ELR (cell line): ENCODE measurements at regions not wholly inside any gene's neighbourhood (a gene's known extent, or its start where the extent isn't known, plus 50 kb on each side); places are given as distances from the start of the nearest gene placed in this dataset.

ENCODE experiments used
- DNase-seq: peaks from one replicate; pipeline ENCODE4 v3.0.0-alpha.2; 2015; ENCODE audit warnings: low read depth

GRCh38 chr4:108567831-108568230 lies 52.5 kb upstream of the RPL34 start:
- DNase-seq: no peak

DNA sequence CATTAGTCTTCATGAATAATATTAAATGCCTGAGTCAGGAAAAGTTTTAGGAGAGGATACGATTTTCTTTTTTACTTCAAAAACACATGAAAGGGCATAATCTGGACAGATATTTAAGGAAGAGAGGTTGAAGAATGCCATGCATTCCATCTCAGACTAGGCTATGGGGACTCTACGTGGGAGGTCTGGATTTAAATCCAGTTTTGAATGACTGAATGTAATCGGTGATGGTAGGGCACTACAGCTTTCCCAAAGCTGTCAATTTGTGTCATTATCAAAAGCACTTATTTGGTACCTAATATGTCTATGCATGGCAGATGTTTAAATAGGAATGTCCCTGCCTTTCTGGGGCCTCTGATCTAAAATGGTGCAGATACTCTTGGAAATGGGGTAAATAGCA lies 59.3 kb upstream of the RPL34 start:
- DNase-seq: no peak

- DNase-seq: no peak
These were observed 59.8 kb upstream of the RPL34 start for GRCh38 chr4:108560616-108561015.

GRCh38 chr4:108559911-108560310 lies 60.5 kb upstream of the RPL34 start:
- no peak for DNase-seq

DNA sequence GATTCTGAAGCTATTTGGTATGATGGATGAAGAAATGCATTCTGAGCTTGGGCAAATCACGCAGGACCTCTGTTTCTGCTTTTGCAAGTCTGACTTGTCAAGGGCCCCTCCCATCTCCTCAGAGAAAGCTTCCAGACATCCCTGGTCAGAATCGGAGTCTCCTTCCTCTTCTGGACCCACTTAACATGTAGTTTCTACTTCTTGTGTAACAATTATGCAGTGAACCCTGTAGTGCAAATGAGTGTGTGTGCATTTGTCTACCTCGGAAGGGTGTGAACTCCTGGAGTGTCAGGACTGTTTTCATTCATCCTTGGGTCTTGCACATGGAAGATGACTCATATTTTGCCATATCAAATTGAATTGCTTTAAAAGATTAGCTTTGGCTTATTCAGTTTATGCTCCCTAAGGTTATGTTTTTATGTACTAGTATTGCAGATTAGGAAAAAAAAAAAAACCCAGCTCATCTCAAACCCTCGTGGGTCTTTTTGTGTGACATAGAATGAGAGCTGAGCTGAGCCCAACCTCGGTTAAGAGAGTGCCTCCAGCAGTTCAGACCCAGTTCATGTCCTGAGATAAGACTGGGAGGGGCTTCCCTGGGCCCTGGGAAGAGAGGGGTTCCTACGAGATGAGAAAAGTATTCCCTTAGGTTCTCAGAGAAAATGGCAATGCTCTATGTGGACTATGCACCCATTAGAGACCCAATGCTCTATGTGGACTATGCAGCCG lies 61.1 kb upstream of the RPL34 start:
- no peak for DNase-seq

- DNase-seq: no peak
These were observed 63.7 kb upstream of the RPL34 start for GRCh38 chr4:108556588-108557200.

DNA sequence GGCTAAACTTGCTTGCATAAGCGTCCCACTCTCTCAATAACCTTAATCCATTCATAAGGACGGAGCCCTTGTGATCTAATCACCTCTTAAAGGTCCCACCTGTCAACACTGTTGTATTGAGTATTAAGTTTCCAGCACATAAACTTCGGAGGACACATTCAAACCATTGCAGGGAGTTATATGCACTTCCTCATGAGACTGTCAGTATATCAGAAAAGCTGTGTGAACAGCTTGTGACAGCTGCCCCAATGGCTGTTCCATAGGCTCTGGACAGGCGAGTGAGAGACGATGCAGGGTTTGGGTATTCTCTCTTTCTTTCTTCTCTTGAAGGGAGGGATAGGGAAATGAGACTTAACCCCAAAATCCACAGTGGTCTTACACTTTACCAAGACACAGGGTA lies 64.2 kb upstream of the RPL34 start:
- DNase-seq: no peak

DNA sequence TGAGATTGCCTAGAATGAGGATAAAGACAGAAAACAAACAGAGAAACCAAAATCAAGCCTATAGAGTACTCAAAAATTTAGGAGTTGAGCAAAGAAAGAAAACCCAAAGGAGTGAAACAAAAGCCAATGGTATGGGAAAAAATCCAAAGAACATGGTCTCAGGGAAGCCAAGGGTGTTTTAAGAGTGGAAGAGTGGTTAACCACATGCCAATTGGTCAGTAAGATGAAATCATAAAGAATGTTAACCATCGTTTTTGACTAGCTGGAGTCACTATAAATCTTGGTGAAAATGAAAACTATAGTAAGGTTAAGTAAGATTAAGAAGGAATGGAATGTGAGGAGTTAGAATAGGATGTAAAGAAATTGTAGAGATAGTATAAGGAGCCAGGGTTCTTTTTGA lies 64.7 kb upstream of the RPL34 start:
- no peak for DNase-seq

DNA sequence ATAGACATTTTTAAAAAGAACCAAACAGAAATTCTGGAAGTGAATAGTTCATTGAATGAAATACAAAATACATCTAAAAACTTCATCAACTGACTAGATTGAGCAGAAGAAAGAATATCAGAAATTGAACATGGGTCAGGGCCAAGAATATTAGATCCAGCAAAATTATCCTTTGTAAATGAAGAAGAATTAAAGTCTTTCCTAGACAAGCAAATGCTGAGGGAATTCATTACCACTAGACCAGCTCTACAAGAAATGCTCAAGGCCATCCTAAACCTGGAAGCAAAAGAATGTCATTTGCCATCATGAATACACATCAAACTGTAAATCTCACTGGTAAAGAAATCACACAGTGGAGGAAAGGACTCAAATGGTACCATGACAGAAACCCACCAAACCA lies 72.7 kb upstream of the RPL34 start:
- DNase-seq: no peak

DNA sequence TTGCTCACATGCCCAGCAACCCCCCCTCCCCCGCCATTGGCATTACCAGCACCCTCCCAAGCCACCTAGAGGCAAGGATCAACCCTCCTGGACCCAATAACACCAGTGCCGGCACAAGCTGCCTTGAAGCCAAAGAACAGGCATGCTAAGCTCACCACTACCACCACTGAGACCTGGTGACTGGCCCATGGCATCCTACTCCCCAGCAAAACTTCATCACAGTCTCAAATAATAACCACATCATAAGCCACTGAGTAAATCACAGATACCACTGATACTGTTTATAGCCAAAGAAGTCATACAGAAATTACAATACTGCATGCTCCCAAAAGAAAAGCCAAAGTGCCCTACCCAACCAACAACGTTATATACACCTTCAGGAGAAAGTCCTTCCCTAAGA lies 73.6 kb upstream of the RPL34 start:
- no peak for DNase-seq

GRCh38 chr4:108544481-108544880 lies 75.9 kb upstream of the RPL34 start:
- DNase-seq: peak; percentile 73

GRCh38 chr4:108543359-108543968 lies 76.9 kb upstream of the RPL34 start:
- no peak for DNase-seq

- peak; percentile 19 for DNase-seq
These were observed 79.8 kb upstream of the RPL34 start for GRCh38 chr4:108540536-108540935.

DNA sequence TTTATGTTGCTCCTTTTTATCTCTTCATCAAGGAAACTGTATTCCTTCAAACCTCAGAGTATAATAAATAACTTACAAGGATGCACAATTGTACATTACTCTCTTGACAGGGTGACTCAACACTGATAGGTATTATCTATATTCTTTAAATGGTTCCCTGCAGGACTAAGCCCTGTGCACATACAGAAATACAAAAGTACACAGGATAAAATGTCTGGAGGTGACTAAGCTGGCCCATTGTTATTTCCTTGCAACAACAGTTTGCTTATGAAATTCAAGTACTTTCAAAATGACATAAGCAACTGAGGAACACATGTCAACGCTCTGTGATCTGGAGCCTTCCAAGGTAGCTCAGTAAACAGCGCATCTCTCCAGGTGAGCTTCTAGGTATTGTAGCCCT lies 83.8 kb upstream of the RPL34 start:
- DNase-seq: no peak

- no peak for DNase-seq
These were observed 84.6 kb upstream of the RPL34 start for GRCh38 chr4:108535757-108536156.

DNA sequence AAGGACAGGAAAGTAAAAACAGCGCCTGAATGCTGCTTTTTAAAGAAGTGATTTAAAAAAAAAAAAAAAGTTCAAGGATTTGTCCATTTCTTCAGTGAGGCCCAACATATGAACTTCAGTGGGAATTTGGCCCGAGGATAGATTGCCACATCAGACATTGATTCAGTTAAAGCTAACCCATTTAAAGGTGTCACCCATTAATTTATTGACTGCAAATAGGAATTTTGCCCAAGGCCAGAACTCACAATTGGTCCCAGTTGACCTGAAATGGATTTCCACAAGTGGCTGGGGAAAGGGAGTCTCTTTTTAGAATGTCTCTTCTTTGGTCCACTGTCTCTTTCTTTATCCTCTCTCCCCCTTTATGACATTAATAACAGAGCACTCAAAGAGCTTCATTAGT lies 86.5 kb upstream of the RPL34 start:
- DNase-seq: no peak

GRCh38 chr4:108533245-108533844 lies 87.0 kb upstream of the RPL34 start:
- DNase-seq: no peak

DNA sequence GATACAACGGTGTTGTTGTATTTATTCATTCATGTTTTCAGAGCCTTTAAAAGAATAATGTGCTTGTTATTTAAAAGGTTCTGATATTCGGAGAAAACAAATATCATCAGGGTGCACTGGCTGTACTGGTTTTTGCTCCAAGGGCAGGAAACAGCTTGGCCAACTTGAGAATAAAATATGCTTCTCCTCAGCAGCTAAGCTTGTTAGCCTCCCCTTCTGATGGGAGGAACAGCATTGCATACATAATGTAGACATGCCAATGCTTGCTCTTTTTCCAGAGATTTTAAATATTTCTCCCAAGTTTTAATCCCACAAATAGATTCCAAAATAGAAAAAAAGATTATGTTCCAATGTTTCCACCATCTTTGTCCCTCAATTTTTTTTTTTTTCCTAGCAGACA lies 87.6 kb upstream of the RPL34 start:
- DNase-seq: no peak

- no peak for DNase-seq
These were observed 88.2 kb upstream of the RPL34 start for GRCh38 chr4:108532187-108532586.

DNA sequence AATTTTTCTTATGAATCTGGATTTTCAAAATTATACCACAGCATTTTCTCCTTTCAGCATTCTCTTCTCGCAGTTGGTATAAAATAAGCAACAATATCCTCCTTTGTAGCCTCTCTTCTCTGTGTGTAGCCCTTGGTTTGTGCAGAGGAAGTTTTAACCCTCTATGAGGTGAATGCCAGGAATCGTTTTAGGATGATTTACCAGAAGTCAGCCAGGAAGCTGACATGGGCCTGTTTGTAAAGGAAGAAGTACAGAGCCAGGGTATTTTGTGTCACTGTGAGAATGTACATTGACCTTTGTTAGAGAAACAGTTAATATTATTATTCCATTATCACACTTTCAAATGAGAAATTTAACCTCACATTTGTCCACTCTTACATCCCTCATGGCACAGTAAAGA lies 88.9 kb upstream of the RPL34 start:
- DNase-seq: peak; percentile 11

DNA sequence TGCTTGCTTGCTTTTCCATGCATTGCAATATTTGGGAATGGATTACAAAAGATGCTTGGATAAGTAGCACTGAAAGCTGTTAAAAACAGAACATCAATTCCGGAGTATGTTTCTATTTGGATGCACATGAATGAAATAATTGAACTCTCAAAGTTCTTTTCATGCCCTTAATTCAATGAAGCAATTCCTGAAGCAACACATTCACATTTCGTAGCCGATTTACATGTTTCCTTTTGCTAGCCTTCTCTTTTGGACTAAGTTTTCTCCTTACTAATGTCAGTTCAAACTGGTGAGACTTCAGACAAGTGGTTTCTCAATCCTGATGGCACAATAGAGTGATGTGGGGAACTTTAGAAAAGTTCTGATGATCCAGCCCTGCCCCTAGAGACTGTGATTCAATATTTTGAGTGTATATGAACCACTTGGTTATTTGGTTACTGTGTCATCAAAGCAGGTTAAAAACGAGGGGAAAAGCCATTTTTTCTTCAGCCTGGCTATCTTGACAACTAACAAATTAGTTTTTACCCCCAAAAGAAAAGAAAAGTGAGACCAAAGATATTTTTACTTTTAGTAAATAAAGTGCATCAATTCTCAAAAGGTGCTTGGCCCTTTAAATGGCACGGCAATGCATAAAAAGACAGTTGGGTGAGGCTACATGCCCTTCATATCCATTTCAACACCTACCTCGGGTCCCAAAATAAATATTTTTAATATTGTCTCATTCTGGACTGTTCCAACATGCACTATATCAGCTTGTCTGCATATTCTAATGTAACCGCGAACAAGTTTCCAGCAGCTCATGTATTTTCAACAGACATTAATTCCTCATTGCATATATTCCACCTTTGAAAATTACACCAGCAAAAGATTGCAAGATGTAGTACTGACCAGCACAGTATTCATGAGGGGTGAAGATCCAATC lies 90.1 kb upstream of the RPL34 start:
- no peak for DNase-seq

DNA sequence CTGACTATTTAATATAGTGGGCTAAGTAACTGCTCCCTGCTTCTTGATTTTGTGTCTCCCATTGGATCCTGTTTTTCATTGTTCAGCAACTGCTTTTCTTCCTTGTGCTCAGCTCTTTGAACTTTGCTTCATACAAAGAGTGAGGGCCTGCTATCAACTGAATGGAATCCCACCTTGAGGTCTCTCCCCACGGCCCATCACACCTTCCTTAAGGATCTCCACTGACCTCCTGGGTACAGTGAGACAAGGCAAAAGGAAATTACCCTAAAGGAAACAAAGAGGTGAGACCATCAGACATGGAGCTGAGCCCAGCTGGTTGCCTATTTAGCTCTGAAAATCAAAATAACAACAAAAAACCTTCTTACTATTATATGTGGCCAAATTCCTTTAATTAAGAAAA lies 91.3 kb upstream of the RPL34 start:
- DNase-seq: no peak
